HepG2 (cell line): ENCODE measurements at regions not wholly inside any gene's neighbourhood (a gene's known extent, or its start where the extent isn't known, plus 50 kb on each side); places are given as distances from the start of the nearest gene placed in this dataset.

Source experiments
- BHLHE40 ChIP-seq: IDR thresholded peaks from 2 replicates; pipeline ENCODE4 v1.6.1; 2011; ENCODE audit warnings: low read length, improper control_type of control experiment
- BORCS8-MEF2B ChIP-seq: sonication (generic); formaldehyde crosslinking; IDR thresholded peaks from 2 replicates; pipeline ENCODE4 v1.8.0; 2022; ENCODE audit warnings: mild to moderate bottlenecking, missing genetic modification reagents
- KAT7 ChIP-seq: IDR thresholded peaks from 2 replicates; pipeline ENCODE4 v1.6.1; 2018; ENCODE audit warnings: borderline replicate concordance, missing compliant biosample characterization
- MAFK ChIP-seq, 2 experiments: IDR thresholded peaks in 1 of 2; conservative IDR thresholded peaks in 1 of 2; 2 replicates each; pipeline ENCODE4 v1.6.1; 2011; ENCODE audit warnings: improper control_type of control experiment in 2 of 2, low read length in 2 of 2
- TARDBP ChIP-seq: sonication (generic); formaldehyde crosslinking; IDR thresholded peaks from 2 replicates; pipeline ENCODE4 v1.8.0; 2022; ENCODE audit warnings: mild to moderate bottlenecking, missing genetic modification reagents
- TBP ChIP-seq: sonication (generic); formaldehyde crosslinking; IDR thresholded peaks from 2 replicates; pipeline ENCODE4 v1.5.0; 2020; ENCODE audit warnings: missing genetic modification reagents
- ZC3H4 ChIP-seq: sonication (generic); formaldehyde crosslinking; IDR thresholded peaks from 2 replicates; pipeline ENCODE4 v1.4.0; 2020; ENCODE audit warnings: missing genetic modification reagents, borderline replicate concordance
- TF ChIP-seq, protein P1 (sequence below): sonication (generic); formaldehyde crosslinking; IDR thresholded peaks from 2 replicates; pipeline ENCODE4 v1.5.0; 2020; ENCODE audit warnings: mild to moderate bottlenecking, missing genetic modification reagents, moderate library complexity
- TF ChIP-seq, protein P2 (sequence below): sonication (generic); formaldehyde crosslinking; IDR thresholded peaks from 2 replicates; pipeline ENCODE4 v1.4.0; 2020; ENCODE audit warnings: missing genetic modification reagents

DNA sequence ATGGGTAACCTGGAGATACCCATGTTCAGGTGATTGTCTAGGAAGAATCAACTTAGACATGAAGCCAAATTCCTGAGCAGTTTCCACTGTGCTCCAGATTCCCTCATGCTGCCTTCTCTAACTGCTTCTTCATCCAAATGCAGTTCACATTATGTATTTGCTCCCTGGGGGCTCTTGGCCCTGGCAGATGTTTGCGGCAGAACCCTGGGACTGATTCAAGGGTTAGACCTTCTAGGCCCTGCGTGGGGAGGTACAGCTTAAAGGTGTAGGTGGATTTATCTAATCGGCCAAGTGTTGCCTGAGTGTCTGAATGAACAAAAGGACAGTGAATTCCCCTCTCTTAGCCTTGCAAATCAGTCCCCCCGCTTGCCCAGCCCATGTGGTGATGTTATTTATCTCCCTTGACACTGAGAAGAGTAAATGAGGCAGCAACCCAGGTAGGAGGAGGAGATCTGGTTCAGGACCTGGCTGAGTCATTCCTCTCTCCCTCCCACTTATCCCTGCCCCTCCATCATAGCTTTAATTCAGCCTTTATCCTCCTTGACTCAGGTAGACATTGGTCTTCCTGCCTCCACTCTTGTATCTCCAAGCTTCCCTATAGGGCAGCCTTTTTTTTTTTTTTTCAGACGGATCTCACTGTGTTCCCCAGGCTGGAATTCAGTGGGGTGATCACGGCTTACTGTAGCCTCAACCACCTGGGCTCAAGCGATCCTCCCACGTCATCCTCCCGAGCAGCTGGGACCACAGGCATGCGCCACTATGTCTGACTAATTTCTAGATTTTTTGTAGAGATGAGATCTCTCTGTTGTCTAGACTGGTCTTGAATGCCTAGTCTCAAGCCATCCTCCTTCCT lies 54.8 kb downstream of the MAGEF1 start:
- TF ChIP-seq BORCS8-MEF2B (CRISPR knock-in tag), result no peak
- TF ChIP-seq, protein P1, sequence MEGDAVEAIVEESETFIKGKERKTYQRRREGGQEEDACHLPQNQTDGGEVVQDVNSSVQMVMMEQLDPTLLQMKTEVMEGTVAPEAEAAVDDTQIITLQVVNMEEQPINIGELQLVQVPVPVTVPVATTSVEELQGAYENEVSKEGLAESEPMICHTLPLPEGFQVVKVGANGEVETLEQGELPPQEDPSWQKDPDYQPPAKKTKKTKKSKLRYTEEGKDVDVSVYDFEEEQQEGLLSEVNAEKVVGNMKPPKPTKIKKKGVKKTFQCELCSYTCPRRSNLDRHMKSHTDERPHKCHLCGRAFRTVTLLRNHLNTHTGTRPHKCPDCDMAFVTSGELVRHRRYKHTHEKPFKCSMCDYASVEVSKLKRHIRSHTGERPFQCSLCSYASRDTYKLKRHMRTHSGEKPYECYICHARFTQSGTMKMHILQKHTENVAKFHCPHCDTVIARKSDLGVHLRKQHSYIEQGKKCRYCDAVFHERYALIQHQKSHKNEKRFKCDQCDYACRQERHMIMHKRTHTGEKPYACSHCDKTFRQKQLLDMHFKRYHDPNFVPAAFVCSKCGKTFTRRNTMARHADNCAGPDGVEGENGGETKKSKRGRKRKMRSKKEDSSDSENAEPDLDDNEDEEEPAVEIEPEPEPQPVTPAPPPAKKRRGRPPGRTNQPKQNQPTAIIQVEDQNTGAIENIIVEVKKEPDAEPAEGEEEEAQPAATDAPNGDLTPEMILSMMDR (CRISPR knock-in tag), result no peak
- TF ChIP-seq KAT7 (CRISPR knock-in tag), result no peak
- TF ChIP-seq, protein P2, sequence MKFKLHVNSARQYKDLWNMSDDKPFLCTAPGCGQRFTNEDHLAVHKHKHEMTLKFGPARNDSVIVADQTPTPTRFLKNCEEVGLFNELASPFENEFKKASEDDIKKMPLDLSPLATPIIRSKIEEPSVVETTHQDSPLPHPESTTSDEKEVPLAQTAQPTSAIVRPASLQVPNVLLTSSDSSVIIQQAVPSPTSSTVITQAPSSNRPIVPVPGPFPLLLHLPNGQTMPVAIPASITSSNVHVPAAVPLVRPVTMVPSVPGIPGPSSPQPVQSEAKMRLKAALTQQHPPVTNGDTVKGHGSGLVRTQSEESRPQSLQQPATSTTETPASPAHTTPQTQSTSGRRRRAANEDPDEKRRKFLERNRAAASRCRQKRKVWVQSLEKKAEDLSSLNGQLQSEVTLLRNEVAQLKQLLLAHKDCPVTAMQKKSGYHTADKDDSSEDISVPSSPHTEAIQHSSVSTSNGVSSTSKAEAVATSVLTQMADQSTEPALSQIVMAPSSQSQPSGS (CRISPR knock-in tag), result no peak
- no peak for TF ChIP-seq BHLHE40
- TF ChIP-seq TARDBP (CRISPR knock-in tag), result no peak
- TF ChIP-seq ZC3H4, result no peak
- TF ChIP-seq TBP (CRISPR knock-in tag), result no peak
- no peak for TF ChIP-seq MAFK (conservative IDR thresholded peaks at IDR 0.05 in 1 of 2, IDR thresholded peaks at IDR 0.05 in 1 of 2; ENCODE audit: low read length in 2 of 2)
